Peyer's patch (tissue), 4 donors: ENCODE measurements at regions not wholly inside any gene's neighbourhood (a gene's known extent, or its start where the extent isn't known, plus 50 kb on each side); places are given as distances from the start of the nearest gene placed in this dataset.

Source experiments
- POLR2A ChIP-seq, 2 donors: fragments of 450-650 bp; IDR thresholded peaks; one replicate each; pipeline ENCODE4 v1.5.1; 2017; ENCODE audit warnings: antibody characterized with exemption in 2 of 2, mild to moderate bottlenecking in 2 of 2, moderate library complexity in 2 of 2
- TF ChIP-seq, protein P1 (sequence below), 6 experiments: fragments of 450-650 bp in 4 of 6; fragments of 200-600 bp in 2 of 6; sonication (generic) in 1 of 6; IDR thresholded peaks; one replicate each; pipeline ENCODE4 v1.5.1; 2017 to 2019; ENCODE audit warnings: antibody characterized with exemption in 6 of 6, mild to moderate bottlenecking in 3 of 6, moderate library complexity in 1 of 6

DNA sequence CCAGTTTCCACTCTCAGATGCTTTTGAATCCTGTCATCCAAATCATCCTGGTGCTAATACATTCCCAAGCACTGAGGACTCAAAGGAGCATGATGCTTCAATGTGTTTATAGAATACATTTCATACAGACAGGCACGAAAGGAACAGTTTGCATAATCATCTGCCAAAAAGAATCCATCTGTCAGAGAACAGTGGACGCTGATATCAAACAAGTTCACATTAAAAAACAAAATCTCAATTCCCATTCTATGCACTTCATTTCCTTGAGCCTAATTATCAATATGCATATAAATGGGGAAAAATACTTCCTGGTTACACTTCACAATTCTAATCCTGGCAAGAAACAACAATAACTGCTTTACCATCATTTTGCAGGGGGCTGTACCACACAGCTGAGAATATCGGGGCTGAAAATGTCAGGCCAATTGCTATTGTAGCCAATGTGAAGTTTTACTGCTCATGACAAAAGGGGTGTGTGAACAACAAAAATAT lies 125.5 kb upstream of the FAM174A start:
- TF ChIP-seq, protein P1, sequence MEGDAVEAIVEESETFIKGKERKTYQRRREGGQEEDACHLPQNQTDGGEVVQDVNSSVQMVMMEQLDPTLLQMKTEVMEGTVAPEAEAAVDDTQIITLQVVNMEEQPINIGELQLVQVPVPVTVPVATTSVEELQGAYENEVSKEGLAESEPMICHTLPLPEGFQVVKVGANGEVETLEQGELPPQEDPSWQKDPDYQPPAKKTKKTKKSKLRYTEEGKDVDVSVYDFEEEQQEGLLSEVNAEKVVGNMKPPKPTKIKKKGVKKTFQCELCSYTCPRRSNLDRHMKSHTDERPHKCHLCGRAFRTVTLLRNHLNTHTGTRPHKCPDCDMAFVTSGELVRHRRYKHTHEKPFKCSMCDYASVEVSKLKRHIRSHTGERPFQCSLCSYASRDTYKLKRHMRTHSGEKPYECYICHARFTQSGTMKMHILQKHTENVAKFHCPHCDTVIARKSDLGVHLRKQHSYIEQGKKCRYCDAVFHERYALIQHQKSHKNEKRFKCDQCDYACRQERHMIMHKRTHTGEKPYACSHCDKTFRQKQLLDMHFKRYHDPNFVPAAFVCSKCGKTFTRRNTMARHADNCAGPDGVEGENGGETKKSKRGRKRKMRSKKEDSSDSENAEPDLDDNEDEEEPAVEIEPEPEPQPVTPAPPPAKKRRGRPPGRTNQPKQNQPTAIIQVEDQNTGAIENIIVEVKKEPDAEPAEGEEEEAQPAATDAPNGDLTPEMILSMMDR (IDR thresholded peaks at IDR 0.05): no peak
- TF ChIP-seq POLR2A (IDR thresholded peaks at IDR 0.05): no peak
